Activated T-cell treated with anti-CD3 and anti-CD28 coated beads, Interleukin-2, amount 50 U/mL, for 72 hours (primary cell): ENCODE measurements at regions not wholly inside any gene's neighbourhood (a gene's known extent, or its start where the extent isn't known, plus 50 kb on each side); places are given as distances from the start of the nearest gene placed in this dataset.
"Not testable (repeated sequence)": the region's sequence is repeated elsewhere in the genome, so short reads cannot be mapped to it uniquely, and the experiment has no call there.

Source experiments
- ATAC-seq, 2 donors: fragments of 150-1000 bp; cut with Tn5 transposase; replicated peaks in 1 of 2; 2 replicates each; pipeline ENCODE4 v1.10.0; 2021; ENCODE audit warnings: moderate library complexity in 2 of 2, mild to moderate bottlenecking in 1 of 2
- DNase-seq, 2 donors: peaks; one replicate each; pipeline ENCODE4 v3.0.0; 2021 to 2022; ENCODE audit warnings: mixed read lengths in 1 of 2
- H3K27ac Mint-ChIP-seq: one replicate; pipeline ENCODE4 v1.8.0; 2022; ENCODE audit warnings: mild to moderate bottlenecking, moderate library complexity, mixed read lengths
- H3K27me3 Mint-ChIP-seq: one replicate; pipeline ENCODE4 v1.8.0; 2022; ENCODE audit warnings: low read depth, mixed read lengths
- H3K36me3 Mint-ChIP-seq, 2 donors: one replicate each; pipeline ENCODE4 v1.8.0; 2022; ENCODE audit warnings: mixed read lengths in 2 of 2, mild to moderate bottlenecking in 1 of 2; ENCODE audit not compliant: insufficient read depth in 2 of 2
- H3K4me1 Mint-ChIP-seq: one replicate; pipeline ENCODE4 v1.8.0; 2022; ENCODE audit warnings: low read depth, mixed read lengths
- H3K4me3 Mint-ChIP-seq, 2 donors: one replicate each; pipeline ENCODE4 v1.8.0; 2022; ENCODE audit warnings: mild to moderate bottlenecking in 2 of 2, mixed read lengths in 2 of 2, moderate library complexity in 2 of 2
- H3K9me3 Mint-ChIP-seq, 2 donors: one replicate each; pipeline ENCODE4 v1.8.0; 2022; ENCODE audit warnings: mixed read lengths in 2 of 2

DNA sequence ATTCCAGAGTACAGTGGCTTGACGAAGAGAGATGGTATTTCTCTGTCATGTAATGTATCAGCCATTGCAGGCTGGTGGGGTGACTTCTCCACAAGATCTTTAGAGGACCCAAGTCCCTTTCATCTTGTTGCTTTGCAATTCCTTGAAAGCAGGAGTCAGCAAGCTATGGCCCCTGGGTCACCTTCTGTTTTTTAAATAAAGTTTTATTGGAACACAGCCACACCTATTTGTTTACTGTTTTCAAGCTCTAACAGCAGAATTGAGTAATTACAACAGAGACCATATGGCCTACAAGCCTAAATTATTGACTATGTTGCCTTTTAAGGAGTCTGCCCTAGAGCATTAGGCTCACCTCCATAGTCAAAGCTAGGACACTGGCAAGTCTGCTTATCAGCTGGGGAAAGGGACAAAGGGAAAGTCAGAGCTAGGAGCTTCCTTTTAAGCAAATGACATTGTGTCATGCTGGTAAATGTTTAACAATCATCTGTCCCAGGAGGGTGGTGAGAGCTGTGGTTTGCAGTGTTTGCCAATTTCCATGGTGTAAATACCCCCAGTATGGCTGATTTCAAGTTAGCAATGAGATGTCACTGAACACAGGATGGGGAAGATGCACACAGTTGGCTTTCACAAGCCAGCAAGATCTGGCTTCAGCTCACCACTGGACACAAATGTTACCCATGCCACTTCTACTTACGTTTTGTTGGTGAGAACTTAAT lies 87.7 kb upstream of the PWP1 start:
- H3K9me3 Mint-ChIP-seq, result peaks cover 0 to 2% of the 10 kb centered on the region in 2 donors

DNA sequence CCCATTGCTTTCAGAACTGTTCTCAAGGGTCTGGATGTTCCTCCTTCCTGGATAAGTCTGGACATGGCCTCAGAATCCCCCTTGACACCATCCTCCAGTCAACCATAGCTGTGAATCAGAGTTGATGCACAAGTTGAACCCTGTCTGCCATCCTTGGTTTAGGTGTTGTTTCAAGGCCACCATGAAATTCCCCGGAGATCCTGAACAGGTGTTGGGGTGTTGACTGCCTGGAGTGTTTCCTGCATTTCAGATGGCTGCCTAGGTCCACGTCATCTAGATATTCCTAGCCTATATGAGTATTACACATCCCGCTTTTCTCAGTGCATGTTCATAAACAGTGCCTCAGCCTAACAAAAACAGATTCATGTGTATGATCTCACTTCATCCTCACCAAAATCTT lies 86.7 kb upstream of the PWP1 start:
- H3K9me3 Mint-ChIP-seq, result no peaks in the 10 kb centered on the region

More for the DNA sequence above, 87.7 kb upstream of the PWP1 start:
- ATAC-seq (no peak), DNase-seq (no peak)
- H3K36me3 Mint-ChIP-seq, result peaks cover 3 to 4% of the 10 kb centered on the region in 2 donors
- H3K27ac Mint-ChIP-seq, result no peak overlapping the region
- H3K4me1 Mint-ChIP-seq, result no peaks in the 10 kb centered on the region
- H3K4me3 Mint-ChIP-seq, result no peak overlapping the region
- H3K27me3 Mint-ChIP-seq, result no peaks in the 10 kb centered on the region

DNA sequence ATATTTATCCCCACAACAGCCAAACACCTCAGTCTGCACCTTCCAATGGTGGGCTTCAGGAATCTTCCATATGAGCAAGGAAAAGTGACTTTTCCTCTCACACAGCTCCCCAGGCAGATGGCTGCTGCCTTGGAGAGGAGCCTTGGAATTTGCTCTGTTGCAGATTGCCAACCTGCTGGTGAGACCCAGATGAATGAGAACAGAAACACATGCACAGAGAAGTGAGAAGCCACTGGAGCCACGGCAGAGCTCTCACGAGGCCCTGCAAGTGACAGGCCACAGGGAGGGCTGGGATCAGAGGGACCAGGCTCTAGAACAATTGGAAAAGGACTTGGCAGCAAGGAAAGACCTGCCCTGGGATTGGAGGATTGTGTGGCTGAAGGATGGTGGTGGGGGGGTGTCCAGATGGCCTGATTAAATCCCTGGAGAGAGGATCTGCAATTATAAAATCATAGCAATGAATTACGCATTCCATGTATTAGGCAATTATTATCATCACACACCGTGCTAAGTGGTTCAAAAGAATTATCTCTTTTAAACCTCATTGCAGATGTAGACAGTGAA lies 84.9 kb upstream of the PWP1 start:
- H3K4me3 Mint-ChIP-seq, result no peak overlapping the region
- DNase-seq (no peak), ATAC-seq (no peak)
- H3K27ac Mint-ChIP-seq, result no peak overlapping the region
- no peaks in the 10 kb centered on the region for H3K36me3 Mint-ChIP-seq
- H3K27me3 Mint-ChIP-seq, result no peaks in the 10 kb centered on the region
- H3K9me3 Mint-ChIP-seq, result no peaks in the 10 kb centered on the region
- no peaks in the 10 kb centered on the region for H3K4me1 Mint-ChIP-seq

More for the DNA sequence above, 86.7 kb upstream of the PWP1 start:
- H3K4me1 Mint-ChIP-seq, result no peaks in the 10 kb centered on the region
- no peaks in the 10 kb centered on the region for H3K27me3 Mint-ChIP-seq
- H3K36me3 Mint-ChIP-seq, result no peaks in the 10 kb centered on the region
- no peak for DNase-seq
- ATAC-seq, result no peak
- H3K27ac Mint-ChIP-seq, result no peak overlapping the region
- H3K4me3 Mint-ChIP-seq, result no peak overlapping the region

DNA sequence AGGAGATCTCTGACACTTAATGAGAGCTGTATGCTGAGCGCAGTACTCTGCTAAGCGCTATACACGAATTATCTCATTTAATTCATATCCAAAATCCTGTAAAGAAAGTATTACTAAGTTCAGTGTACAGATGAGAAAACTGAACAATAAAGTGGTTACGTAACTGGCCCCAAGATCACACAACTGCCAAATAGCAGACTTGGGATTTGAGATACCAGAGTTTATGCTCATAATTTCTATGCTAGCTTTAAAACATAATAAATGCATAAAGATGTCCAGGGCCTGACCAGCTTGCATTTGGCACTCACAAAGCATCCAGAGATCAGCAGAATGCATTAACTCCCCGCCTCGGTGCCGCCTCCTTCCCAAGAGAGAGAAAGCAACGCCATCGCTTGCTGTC lies 83.2 kb upstream of the PWP1 start:
- ATAC-seq (no peak), DNase-seq (no peak)
- Mint-ChIP-seq H3K4me1 (no peaks in the 10 kb centered on the region), H3K27me3 (no peaks in the 10 kb centered on the region), H3K4me3 (no peak overlapping the region), H3K9me3 (no peaks in the 10 kb centered on the region), H3K27ac (no peak overlapping the region), H3K36me3 (no peaks in the 10 kb centered on the region)

DNA sequence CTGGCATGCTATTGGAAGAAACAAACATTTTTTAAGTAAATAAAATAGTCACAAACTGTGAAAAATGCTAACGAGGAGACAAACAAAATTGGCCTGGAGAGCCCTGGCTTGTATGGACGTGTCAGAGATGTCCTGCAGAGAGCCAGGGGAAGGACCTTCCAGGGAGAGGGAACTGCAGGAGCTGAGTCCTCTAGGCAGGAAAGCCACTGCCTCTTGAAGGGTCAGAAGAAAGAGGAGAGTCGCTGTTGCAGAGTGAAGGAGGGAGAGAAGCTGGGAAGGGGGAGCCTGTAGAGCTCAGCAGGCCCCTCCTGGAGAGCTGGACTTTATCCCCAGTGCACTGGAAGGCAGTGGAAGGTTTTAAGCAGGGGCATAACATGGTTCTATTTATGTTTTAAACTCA lies 80.3 kb upstream of the PWP1 start:
- no peak overlapping the region for H3K4me3 Mint-ChIP-seq
- no peaks in the 10 kb centered on the region for H3K9me3 Mint-ChIP-seq
- no peak for ATAC-seq
- no peaks in the 10 kb centered on the region for H3K4me1 Mint-ChIP-seq
- no peak overlapping the region for H3K27ac Mint-ChIP-seq
- H3K27me3 Mint-ChIP-seq, result no peaks in the 10 kb centered on the region
- no peak for DNase-seq
- H3K36me3 Mint-ChIP-seq, result no peaks in the 10 kb centered on the region

DNA sequence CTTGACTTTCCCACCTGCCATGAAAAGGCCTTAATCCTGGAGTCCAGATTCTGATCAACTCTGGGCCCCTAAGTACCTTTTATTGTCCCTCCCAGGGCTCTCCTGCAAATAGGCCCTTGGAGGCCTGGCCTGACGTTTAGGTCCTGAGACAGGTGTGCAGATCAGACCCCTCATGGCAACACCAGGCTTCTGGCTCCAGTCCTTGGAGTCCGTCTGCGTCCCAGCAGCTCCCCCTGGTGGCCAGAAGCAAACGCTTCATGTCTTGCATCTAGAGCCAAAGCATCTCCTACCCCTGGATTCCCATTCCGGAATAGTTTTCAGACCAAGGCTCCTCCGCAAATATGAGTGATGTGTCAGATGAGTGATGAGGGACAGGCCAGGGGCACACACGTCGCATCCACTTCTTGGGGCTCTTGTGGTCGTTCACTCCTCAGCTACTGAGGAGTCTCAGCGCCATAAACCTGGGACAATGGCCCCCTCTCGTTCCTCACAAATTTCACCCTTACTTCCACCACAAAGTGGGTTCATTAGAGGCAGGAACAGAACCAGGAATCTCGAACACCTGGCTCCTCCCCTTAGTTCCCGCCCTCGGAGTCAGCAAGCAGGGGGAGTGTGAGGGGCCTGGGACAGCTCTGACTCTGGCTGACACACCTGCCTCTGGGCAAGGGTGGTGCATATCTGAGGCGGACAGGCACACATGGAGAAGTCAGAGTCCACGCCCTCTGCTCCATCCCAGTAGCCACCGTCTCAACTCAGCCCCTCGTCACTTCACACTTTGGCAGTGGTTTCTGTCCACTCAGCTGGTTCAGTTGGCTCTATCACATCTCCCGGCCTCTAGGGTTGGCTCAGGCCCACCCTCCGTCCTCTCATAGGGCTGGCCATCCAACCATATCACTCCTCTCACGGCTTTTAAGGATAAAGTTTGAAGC lies 77.9 kb upstream of the PWP1 start:
- Mint-ChIP-seq H3K9me3 (no peaks in the 10 kb centered on the region), H3K4me1 (no peaks in the 10 kb centered on the region), H3K27me3 (no peaks in the 10 kb centered on the region), H3K27ac (no peak overlapping the region), H3K4me3 (no peak overlapping the region), H3K36me3 (no peaks in the 10 kb centered on the region)
- peak; percentile 62 to 65 for ATAC-seq
- DNase-seq, result peak; percentile 78 to 83

DNA sequence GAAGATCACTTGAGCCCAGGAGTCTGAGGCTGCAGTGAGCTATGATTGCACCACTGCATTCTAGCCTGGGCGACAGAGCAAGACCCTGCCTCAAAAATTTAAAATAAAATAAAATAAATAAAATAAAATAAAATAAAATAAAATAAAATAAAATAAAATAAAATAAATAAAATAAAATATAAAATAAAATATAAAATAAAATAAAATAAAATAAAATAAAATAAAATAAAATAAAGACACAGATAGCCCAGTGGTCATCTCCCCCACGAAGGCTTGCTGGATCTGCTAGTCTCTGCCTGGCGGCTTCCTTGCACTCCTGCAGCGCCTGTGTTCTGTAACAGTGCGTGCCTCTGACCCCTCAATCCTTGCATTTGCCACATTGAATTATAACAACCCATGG lies 76.8 kb upstream of the PWP1 start:
- not testable (repeated sequence) for DNase-seq, H3K4me3 Mint-ChIP-seq, H3K36me3 Mint-ChIP-seq, H3K27me3 Mint-ChIP-seq, ATAC-seq, H3K27ac Mint-ChIP-seq, H3K9me3 Mint-ChIP-seq, H3K4me1 Mint-ChIP-seq

DNA sequence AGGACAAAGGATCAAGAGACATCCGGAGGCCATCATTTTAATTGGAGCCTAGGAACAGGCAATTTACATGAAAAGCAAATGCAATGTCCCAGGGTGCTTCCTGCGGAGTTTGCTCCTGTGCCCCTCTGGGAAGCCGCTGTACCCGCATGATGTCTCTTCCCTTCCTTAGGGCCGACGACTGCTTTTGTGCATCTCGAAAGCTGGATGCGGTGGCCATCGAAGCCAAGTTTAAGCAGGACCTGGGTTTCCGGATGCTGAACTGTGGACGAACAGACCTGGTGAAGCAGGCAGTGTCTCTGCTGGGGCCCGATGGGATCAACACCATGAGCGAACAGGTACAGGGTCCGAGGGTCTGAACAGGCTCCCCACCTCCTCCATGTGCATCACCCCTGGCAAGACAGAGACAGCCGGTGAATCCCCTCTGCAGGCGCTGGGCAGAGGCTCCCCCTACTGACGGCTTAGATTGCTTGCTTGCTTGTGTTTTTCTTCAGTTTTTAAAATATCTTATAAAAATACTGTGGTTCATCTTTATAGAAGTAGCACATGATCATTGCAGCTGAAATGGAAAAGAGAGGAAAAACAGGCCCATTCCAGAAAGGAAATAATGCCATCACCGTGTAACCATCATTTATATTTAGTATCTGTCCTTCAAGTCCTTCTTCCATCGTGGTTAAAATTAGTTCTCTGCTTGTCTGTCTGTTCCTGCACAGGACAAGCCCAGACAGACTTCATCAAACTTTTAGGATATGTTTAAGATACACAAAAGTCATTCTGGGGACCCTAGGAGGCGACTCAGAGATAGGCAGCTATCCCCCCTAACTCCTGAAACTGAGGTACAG lies 75.4 kb upstream of the PWP1 start:
- ATAC-seq (no peak), DNase-seq (peak; percentile 31 to 33)
- no peaks in the 10 kb centered on the region for H3K9me3 Mint-ChIP-seq
- no peaks in the 10 kb centered on the region for H3K4me1 Mint-ChIP-seq
- no peak overlapping the region for H3K4me3 Mint-ChIP-seq
- H3K27ac Mint-ChIP-seq, result no peak overlapping the region
- H3K27me3 Mint-ChIP-seq, result no peaks in the 10 kb centered on the region
- no peaks in the 10 kb centered on the region for H3K36me3 Mint-ChIP-seq

DNA sequence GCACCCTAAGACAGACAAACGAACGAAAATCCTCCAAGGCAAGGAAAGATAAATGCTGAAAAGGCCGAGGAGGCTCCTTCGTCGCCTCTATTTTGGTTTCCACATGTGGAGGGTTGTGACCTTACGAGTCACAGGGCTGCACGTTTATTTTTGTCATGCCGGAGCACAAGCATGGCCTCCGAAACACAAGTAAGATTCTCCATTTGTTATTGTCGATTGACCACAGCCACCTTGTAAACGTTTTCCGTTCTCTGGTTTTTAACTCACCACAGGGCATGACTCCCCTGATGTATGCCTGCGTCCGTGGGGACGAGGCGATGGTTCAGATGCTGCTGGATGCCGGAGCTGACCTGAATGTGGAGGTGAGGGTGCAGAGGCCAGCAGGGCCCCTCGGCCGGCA lies 73.1 kb upstream of the PWP1 start:
- no peak for ATAC-seq
- no peak for DNase-seq
- Mint-ChIP-seq H3K9me3 (no peaks in the 10 kb centered on the region), H3K4me1 (no peaks in the 10 kb centered on the region), H3K36me3 (no peaks in the 10 kb centered on the region), H3K4me3 (no peak overlapping the region), H3K27me3 (no peaks in the 10 kb centered on the region), H3K27ac (no peak overlapping the region)

DNA sequence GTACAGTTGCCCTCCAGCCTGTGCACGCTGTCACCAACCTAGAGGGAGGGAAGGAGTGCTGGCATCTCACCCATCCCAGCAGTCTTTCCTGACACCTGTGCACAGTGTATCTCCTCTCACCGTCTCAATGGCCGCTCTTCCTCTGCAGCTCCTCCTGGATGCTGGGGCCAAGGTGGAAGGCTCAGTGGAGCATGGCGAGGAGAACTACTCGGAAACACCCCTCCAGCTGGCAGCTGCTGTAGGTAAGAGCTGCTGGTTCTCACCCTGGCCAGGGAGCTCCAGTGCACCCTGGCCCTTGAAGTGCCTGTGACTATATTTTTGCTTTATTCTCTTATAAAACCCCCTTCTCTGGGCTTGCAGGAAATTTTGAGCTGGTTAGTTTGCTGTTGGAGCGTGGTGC lies 68.7 kb upstream of the PWP1 start:
- H3K9me3 Mint-ChIP-seq, result no peaks in the 10 kb centered on the region
- no peak overlapping the region for H3K4me3 Mint-ChIP-seq
- ATAC-seq, result no peak
- no peaks in the 10 kb centered on the region for H3K27me3 Mint-ChIP-seq
- no peak for DNase-seq
- no peaks in the 10 kb centered on the region for H3K36me3 Mint-ChIP-seq
- H3K4me1 Mint-ChIP-seq, result no peaks in the 10 kb centered on the region
- H3K27ac Mint-ChIP-seq, result no peak overlapping the region

DNA sequence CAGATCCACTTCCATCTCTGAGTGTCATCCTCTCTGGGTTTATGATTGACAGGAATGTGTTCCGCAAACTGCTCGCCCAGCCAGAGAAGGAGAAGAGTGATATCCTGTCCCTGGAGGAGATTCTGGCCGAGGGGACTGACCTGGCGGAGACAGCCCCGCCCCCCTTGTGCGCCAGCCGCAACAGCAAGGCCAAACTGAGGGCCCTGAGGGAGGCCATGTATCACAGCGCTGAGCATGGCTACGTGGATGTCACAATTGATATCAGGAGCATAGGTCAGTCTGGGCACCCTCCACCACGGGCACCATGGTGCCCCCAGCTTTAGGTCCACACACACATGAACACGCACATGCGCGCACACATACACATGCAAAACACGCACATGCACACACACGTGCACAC lies 67.5 kb upstream of the PWP1 start:
- Mint-ChIP-seq H3K36me3 (no peaks in the 10 kb centered on the region), H3K4me3 (no peak overlapping the region)

DNA sequence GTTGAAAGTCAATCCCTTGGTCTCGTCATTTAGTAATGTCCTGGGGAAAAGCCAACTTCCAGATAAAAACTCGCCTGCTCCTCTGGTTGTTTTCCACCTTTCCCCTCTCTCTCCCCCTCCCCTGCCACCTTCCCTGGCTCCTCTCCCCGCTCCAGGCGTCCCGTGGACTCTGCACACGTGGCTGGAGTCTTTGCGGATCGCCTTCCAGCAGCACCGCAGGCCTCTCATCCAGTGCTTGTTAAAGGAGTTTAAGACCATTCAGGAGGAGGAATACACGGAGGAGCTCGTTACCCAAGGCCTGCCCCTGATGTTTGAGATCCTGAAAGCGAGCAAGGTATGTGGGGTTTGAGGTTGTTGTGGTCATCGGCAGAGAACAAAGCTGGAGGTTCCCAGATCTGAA lies 65.8 kb upstream of the PWP1 start:
- ATAC-seq, result no peak
- Mint-ChIP-seq H3K27me3 (no peaks in the 10 kb centered on the region), H3K27ac (no peak overlapping the region), H3K36me3 (peaks cover 3 to 5% of the 10 kb centered on the region in 2 donors), H3K4me1 (no peaks in the 10 kb centered on the region), H3K4me3 (no peak overlapping the region), H3K9me3 (peaks cover 0 to under 1% of the 10 kb centered on the region in 2 donors)
- no peak for DNase-seq

More for the DNA sequence above, 67.5 kb upstream of the PWP1 start:
- ATAC-seq, result no peak
- no peaks in the 10 kb centered on the region for H3K4me1 Mint-ChIP-seq
- no peak for DNase-seq
- H3K9me3 Mint-ChIP-seq, result no peaks in the 10 kb centered on the region
- no peak overlapping the region for H3K27ac Mint-ChIP-seq
- no peaks in the 10 kb centered on the region for H3K27me3 Mint-ChIP-seq

DNA sequence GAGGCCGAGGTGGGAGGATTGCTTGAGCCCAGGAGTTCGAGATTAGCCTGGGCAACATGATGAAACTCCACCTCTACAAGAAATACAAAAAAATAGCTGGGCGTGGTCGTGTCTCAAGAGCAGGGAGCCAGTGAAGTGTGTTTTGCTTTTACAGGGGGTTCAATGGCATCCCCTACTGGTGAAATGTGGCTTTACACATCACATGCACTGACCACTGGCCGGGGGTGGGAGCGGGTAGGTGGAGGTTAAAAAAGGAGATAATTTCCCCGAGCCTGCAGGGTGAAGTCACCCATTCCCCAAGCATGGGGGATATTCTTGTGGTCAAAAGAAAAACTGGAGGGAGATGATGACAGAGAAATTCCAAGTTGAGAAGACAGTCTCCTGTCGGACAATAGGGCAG lies 63.6 kb upstream of the PWP1 start:
- peak in 1 of 2 donors; percentile 13 for DNase-seq
- Mint-ChIP-seq H3K27me3 (no peaks in the 10 kb centered on the region), H3K36me3 (peaks cover 7 to 10% of the 10 kb centered on the region in 2 donors), H3K4me1 (no peaks in the 10 kb centered on the region), H3K4me3 (no peak overlapping the region), H3K27ac (no peak overlapping the region), H3K9me3 (peaks cover 2 to 5% of the 10 kb centered on the region in 2 donors)
- ATAC-seq, result no peak
